ELR (cell line): ENCODE measurements at regions not wholly inside any gene's neighbourhood (a gene's known extent, or its start where the extent isn't known, plus 50 kb on each side); places are given as distances from the start of the nearest gene placed in this dataset.
A peak's percentile ranks its signal among the peaks of the same experiment; 100 is the strongest.
"Not testable (repeated sequence)": the region's sequence is repeated elsewhere in the genome, so short reads cannot be mapped to it uniquely, and the experiment has no call there.

ENCODE experiments used
- DNase-seq: peaks from one replicate; pipeline ENCODE4 v3.0.0-alpha.2; 2015; ENCODE audit warnings: low read depth

- not testable (repeated sequence) for DNase-seq
These were observed 60.7 kb upstream of the PPP2R2D start for GRCh38 chr10:131839880-131840787.

- DNase-seq, result no peak
These were observed 60.1 kb upstream of the PPP2R2D start for GRCh38 chr10:131840788-131841118.

DNA sequence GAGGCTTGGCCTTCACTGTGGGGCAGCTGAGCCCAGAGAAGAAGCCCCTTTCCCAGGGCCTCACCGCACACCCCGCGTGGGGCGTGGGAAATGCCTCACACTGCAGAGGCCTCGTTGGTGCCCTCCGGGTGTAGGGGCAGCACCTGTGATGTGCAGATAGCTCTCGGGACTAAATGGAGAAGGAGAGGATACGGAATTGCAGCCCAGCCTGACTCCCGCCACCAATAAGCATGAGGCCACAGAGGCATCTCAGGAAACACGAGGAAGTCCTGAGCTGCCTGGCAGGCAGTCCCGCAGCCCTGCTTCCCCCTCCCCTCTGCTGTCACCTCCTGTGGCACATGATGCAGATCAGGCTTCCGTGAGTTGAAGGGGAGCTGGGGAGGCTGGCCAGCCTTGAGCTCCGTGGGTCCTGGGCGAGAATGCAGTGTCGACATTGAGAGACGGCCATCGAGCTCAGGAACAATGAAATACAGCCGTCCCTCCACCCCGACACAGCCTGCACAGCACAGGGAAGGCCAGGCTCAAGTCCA, 59.6 kb upstream of the PPP2R2D start:
- DNase-seq, result no peak

DNA sequence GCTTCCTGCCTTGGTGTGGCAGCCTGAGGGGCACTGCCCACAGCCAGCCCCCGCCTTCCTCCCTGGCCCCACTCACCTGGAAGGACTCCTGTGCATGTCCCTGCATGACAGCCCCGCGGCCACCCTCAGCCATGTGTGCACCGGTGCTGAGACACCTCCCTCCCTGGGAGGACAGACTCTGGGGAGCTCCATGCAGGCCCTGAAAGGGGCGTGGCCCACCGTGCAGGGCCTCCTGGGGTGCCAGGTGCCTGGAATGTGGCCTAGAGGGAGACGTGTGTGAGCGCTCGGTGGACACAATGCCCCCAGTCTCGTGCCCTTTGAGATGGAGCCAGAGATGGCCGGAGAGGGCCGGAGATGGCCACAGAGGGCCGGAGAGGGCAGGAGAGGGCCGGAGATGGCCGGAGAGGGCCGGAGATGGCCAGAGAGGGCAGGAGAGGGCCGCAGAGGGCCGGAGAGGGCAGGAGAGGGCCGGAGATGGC, 59.1 kb upstream of the PPP2R2D start:
- DNase-seq, result no peak

- no peak for DNase-seq
These were observed 58.3 kb upstream of the PPP2R2D start for GRCh38 chr10:131842351-131843088.

DNA sequence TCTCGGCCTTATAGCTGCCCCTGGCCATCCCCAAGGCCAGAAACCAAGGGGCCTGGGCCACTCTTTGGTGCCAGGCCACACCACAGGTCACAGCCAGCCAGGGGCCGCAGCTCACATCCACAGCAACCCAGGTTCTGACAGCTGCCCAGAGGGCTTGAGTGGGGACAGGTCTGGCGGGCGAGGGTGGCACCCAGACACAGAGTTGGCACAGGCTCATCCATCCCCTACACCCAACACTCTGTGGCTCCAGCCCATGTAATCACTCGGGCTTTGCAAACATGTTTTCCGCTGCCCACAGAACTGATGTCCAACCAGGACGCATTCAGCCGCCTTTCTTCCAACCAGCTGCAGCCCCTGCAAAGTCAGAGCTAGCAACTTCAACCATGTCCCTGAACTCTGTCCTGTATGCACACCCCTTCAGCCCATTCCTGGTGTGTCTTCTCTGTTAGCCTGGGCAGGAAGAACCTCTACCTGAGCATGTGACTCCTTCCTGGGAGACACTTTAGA, 57.7 kb upstream of the PPP2R2D start:
- no peak for DNase-seq

DNA sequence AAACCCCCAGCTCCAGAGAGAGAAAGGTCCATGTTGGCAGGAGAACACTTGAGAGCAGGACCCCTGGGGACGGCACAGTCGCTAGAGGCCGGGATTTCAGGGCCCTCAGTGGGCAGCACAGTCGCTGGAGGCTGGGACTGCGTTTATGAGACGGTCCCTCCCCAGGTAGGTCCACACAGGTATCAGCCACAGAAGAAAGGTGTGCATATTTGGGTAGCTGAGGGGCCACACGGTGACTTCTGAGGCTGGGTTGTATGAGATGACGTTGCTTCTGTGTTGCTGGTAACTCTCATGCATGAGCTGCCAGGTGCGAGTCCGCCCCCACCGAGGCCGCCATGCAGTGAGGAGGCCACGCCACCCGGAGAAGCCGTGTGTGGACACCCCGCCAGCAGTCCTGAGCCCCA, 56.9 kb upstream of the PPP2R2D start:
- DNase-seq, result no peak

DNA sequence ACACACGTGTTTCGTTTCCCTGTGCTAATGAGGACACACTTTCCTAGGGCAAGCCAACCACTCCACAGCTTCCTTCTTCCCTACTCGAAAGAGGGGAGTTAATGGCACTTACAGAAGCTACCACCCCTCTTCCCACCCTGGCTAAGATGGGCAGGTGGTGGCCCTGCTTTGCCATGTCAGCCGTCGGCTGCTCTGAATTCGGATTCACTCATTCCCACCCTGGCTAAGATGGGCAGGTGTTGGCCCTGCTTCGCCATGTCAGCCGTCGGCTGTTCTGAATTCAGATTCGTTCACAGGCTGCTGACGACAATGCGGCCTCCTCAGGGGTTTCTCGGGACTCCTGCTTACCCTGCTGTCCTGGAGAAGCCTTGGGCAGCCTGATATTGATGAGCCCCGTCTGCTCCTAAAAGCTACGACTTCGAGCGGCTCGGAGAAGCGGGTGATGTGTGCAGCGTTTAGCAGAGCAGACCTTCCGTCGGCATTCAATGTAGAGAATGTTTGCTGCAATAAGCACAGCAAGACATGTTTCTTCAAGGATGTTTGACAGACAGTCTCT, 56.2 kb upstream of the PPP2R2D start:
- DNase-seq, result no peak

DNA sequence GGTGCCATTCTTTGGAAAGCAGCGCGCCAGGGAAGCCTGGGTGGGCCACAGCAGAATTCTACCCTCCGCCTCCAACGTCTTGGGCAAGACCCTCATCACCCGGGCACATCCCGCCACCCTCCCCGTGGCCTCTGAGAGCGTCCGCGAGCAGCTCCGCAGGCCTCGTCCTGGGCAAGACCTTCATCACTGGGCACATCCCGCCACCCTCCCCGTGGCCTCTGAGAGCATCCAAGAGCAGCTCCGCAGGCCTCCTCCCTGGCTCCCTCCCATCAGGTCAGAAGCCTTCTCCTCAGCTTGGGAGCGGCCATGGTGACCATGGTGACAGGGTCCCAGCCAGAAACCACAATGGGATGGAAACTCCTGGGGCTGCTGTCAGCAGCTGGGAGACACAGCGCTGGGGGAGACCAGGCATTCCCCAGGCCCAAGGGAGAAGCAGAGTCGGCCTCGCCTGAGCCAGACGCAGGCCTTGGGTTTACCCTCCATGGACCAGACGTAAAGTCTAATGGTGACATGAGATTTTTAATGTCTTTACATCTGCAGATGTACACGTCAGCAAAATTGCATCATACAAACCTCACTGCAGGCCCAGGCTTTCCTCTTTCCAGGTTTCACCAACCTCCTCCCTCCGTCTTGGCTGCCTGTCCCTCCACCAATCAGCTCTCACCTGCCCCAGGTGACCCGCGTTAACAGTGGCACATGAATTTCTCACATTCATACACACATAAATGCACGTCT, 55.1 kb upstream of the PPP2R2D start:
- no peak for DNase-seq

GRCh38 chr10:131846240-131847101, 54.3 kb upstream of the PPP2R2D start:
- no peak for DNase-seq

DNA sequence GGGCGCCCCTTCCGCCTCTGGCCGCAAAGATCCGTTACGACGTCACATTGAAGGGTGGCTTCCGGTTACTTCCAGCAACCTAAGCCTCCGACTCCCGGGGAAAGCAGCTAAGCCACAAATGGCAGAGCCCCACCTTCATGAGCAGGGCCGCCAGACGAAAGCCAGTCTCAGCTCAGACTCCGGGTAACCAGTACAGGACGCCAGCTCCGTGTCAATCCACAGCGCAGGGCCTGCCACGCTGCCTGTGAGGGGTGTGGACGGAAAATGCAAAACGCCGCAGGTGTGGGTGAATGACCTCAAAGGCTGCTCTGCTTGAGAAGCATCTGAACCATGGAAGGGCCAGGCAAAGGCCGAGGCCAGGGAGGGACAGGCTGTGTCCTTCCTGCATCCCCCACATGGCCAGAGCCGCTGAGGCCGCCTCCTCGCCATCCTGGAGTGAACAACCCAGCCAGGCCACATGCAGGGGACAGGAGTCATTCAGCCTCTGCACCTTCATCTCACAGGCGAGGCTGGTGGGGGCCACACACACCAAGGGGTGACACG, 53.5 kb upstream of the PPP2R2D start:
- no peak for DNase-seq

- DNase-seq, result no peak
These were observed 52.5 kb upstream of the PPP2R2D start for GRCh38 chr10:131848296-131848695.

DNA sequence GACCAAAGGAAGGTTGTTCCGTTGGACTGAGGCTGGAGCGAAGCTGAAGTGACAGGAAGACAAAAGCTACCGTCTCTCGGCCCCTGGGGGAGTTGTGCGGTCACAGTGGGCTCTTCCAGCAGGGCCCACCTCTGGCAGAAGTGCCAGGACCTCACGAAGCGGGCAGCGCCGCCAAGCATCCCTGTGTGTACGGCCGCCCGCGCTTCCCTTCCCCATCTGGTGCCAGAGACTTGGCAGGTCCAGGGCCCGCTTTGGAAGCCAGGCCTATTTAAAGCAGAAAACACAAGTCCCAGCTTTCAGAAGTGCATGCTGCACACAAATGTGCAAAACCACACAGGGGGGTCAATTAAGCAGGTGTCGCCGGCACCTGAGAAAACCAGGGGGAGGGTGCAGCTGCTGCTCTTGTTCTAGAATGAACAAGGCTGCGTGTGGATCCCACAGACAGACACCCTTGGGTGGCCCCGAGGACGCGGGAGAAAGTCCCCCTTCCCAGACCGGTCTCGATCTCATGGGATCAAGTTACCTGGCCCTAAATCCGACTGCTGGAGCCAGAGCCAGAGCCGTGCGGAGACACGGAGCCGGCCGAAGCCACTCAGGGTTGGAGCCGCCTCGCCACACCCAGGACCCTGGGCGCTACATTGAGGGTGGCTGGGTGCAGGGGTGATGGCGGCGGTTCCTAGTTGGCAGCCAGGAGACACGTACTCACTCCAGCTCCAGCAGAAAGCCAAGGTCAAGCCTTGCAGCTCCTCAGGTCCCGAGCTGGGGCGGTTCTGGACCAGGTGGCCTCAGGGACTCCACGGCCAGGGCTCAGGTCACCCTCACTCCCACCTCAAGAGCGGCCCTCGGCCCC, 51.8 kb upstream of the PPP2R2D start:
- DNase-seq, result no peak

DNA sequence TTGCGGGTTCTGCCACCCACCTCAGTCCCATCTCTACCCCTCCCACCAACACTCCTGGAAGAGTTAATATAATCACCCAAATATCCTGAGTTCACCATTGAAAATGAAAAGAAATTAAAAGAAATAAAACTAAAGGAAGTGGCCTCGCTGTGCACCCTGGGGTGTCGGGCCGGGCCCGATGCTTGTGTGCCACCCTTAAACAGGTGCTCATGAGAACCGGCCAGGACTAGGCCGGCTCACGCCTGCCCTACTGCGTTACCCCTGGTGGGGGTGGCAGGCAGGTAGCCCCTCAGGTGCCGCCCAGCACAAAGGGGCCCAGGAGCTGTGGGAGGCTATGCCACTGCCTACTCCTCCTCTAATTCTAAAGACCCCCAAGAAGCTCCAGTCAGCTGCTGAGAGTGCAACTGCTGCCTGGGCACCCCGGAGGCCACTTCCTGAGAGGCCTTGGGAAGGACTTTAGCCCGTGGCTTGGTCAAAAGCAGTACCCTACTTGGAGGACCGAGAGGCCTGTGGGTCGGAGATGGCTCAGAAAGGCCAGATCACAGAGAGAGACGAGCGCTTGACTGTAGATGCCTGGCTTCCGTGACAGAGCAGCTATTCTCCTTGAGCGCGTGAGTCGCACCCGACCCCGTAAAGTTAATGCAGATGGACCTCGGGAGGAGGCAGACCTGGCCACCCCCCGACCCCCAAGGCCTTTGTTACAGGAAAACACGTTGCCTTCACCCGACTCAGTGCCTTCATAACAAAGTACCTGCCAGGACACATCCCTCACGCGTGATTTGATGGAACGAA, 51.0 kb upstream of the PPP2R2D start:
- no peak for DNase-seq

DNA sequence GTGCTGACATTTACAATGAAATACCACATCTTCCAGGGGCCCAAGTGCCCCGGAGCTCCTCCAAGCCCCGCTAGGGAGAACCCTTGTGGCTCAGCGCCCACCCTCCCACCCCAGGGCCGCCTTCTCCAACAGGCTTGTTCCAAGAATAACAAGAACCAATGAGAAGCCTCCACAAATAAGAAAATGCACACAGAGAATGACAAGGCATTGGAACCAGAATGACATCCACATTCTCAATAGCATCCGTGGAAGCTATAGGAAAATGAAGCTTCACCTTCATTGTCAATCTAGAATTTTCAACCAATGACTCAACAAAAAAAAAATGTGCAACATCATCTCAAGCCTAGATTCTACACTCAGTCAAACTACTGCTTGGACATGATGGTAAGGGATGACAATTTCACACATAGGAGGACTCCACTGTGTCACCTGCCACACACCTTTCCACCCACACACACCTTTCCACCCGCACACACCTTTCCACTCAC, 50.4 kb upstream of the PPP2R2D start:
- DNase-seq, result peak; percentile 21
